Neural cell (in vitro differentiated cells): ENCODE measurements at regions not wholly inside any gene's neighbourhood (a gene's known extent, or its start where the extent isn't known, plus 50 kb on each side); places are given as distances from the start of the nearest gene placed in this dataset.

Source experiments
- CTCF ChIP-seq: fragments of 450-650 bp; IDR thresholded peaks from 2 replicates; pipeline ENCODE4 v1.5.1; 2014; ENCODE audit warnings: antibody characterized with exemption, mild to moderate bottlenecking, moderate library complexity; ENCODE audit not compliant: poor library complexity, severe bottlenecking
- EP300 ChIP-seq: fragments of 450-650 bp; conservative IDR thresholded peaks from 2 replicates; pipeline ENCODE4 v1.6.1; 2014; ENCODE audit warnings: antibody characterized with exemption, mild to moderate bottlenecking, moderate library complexity; ENCODE audit not compliant: poor library complexity, severe bottlenecking
- EZH2 ChIP-seq: fragments of 200-600, 300-800 bp; shearing (Covaris generic), sonication (generic); IDR thresholded peaks from 2 replicates; pipeline ENCODE4 v1.6.1; 2014; ENCODE audit warnings: antibody characterized with exemption, low read length, borderline replicate concordance, mild to moderate bottlenecking; ENCODE audit not compliant: insufficient read depth, poor library complexity, severe bottlenecking
- MXI1 ChIP-seq: fragments of 450-650 bp; conservative IDR thresholded peaks from 2 replicates; pipeline ENCODE4 v1.6.1; 2014; ENCODE audit warnings: antibody characterized with exemption, mild to moderate bottlenecking; ENCODE audit not compliant: poor library complexity, severe bottlenecking
- POLR2AphosphoS5 ChIP-seq: IDR thresholded peaks from 2 replicates; pipeline ENCODE4 v1.6.1; 2012
- RAD21 ChIP-seq: fragments of 450-650 bp; conservative IDR thresholded peaks from 2 replicates; pipeline ENCODE4 v1.6.1; 2014; ENCODE audit warnings: antibody characterized with exemption, mild to moderate bottlenecking, moderate library complexity
- REST ChIP-seq: IDR thresholded peaks from 2 replicates; pipeline ENCODE4 v1.6.1; 2012; ENCODE audit warnings: borderline replicate concordance
- SMC3 ChIP-seq: fragments of 450-650 bp; conservative IDR thresholded peaks from 2 replicates; pipeline ENCODE4 v1.6.1; 2014; ENCODE audit warnings: antibody characterized with exemption, mild to moderate bottlenecking, moderate library complexity; ENCODE audit not compliant: poor library complexity
- TAF1 ChIP-seq: IDR thresholded peaks from 2 replicates; pipeline ENCODE4 v1.6.1; 2012; ENCODE audit warnings: low read depth

- no peak for TF ChIP-seq EZH2
- no peak for TF ChIP-seq CTCF
- TF ChIP-seq EP300, result no peak
- TF ChIP-seq RAD21, result no peak
- no peak for TF ChIP-seq REST
- TF ChIP-seq POLR2AphosphoS5, result no peak
- no peak for TF ChIP-seq SMC3
- TF ChIP-seq MXI1, result no peak
- TF ChIP-seq TAF1, result no peak
Measured at GRCh38 chr4:158958489-158959270, 144.2 kb upstream of the RAPGEF2 start.
